CD4-positive, alpha-beta T cell (primary cell): ENCODE measurements at regions not wholly inside any gene's neighbourhood (a gene's known extent, or its start where the extent isn't known, plus 50 kb on each side); places are given as distances from the start of the nearest gene placed in this dataset.

Source experiments
- ATAC-seq: fragments of 200-7000 bp; cut with Tn5 transposase; one replicate; pipeline ENCODE4 v1.10.0; 2022; ENCODE audit warnings: mild to moderate bottlenecking; ENCODE audit not compliant: poor library complexity
- CTCF ChIA-PET: fragments of 350-600 bp; sonication (Branson Sonifier 250); formaldehyde crosslinking; loops from one replicate; lab custom pipeline; 2021; ENCODE audit warnings: antibody characterized with exemption, inconsistent platforms; lab: Charles Lee
- POLR2A ChIA-PET: fragments of 350-600 bp; sonication (Branson Sonifier 250); formaldehyde crosslinking; loops from one replicate; lab custom pipeline; 2021; ENCODE audit warnings: antibody characterized with exemption, inconsistent platforms; lab: Charles Lee
- DNase-seq, 14 experiments: peaks; one replicate each; pipeline ENCODE4 v3.0.0-alpha.2; 2013 to 2020; ENCODE audit warnings: mixed read lengths in 2 of 14
- H3K27ac ChIP-seq, 2 donors: one replicate each; pipeline versions ENCODE4 v1.5.1 to v1.7.0; 2013; ENCODE audit warnings: low read length in 2 of 2, low read depth in 1 of 2, mild to moderate bottlenecking in 1 of 2
- H3K27me3 ChIP-seq, 2 experiments: 1 replicate in 1 of 2; 2 replicates in 1 of 2; pipeline versions ENCODE4 v1.6.1 to v1.7.0; 2013; ENCODE audit warnings: low read length in 2 of 2, control low read depth in 1 of 2, mild to moderate bottlenecking in 1 of 2, moderate library complexity in 1 of 2; ENCODE audit not compliant: insufficient read depth in 2 of 2, control insufficient read depth in 1 of 2
- H3K36me3 ChIP-seq: one replicate; pipeline ENCODE4 v1.6.1; 2013; ENCODE audit warnings: low read length, control low read depth; ENCODE audit not compliant: insufficient read depth
- H3K4me1 ChIP-seq: one replicate; pipeline ENCODE4 v1.6.1; 2013; ENCODE audit warnings: low read length, control low read depth; ENCODE audit not compliant: insufficient read depth
- H3K4me3 ChIP-seq: one replicate; pipeline ENCODE4 v1.5.1; 2013; ENCODE audit warnings: mild to moderate bottlenecking, low read length, moderate library complexity
- H3K9me3 ChIP-seq, 2 experiments: 1 replicate in 1 of 2; 2 replicates in 1 of 2; pipeline versions ENCODE4 v1.6.1 to v1.7.0; 2013; ENCODE audit warnings: low read length in 2 of 2, mild to moderate bottlenecking in 2 of 2, control low read depth in 1 of 2, moderate library complexity in 1 of 2; ENCODE audit not compliant: control insufficient read depth in 1 of 2, insufficient read depth in 1 of 2
- H3K27ac Mint-ChIP-seq: one replicate; pipeline ENCODE4 v1.8.0; 2020; ENCODE audit warnings: mixed read lengths
- H3K27me3 Mint-ChIP-seq: one replicate; pipeline ENCODE4 v1.8.0; 2021; ENCODE audit warnings: mixed read lengths
- H3K36me3 Mint-ChIP-seq: one replicate; pipeline ENCODE4 v1.8.0; 2021; ENCODE audit warnings: low read depth, mixed read lengths
- H3K4me1 Mint-ChIP-seq: one replicate; pipeline ENCODE4 v1.8.0; 2021; ENCODE audit warnings: low read depth, mixed read lengths
- H3K4me3 Mint-ChIP-seq: one replicate; pipeline ENCODE4 v1.8.0; 2020; ENCODE audit warnings: mild to moderate bottlenecking, mixed read lengths
- H3K9me3 Mint-ChIP-seq: one replicate; pipeline ENCODE4 v1.8.0; 2020; ENCODE audit warnings: mixed read lengths
- intact Hi-C, 2 experiments: fragments of 100-400 bp; cut with DNase I in 1 of 2; cut with micrococcal nuclease in 1 of 2; formaldehyde crosslinking; loops; one replicate each; pipeline versions ENCODE4 v1.15.1 to v1.9.0; 2023 to 2025; cut with DNase I, micrococcal nuclease
- TF ChIP-seq, protein P1 (sequence below): fragments of 200-600 bp; IDR thresholded peaks from one replicate; pipeline ENCODE4 v1.8.0; 2022; ENCODE audit warnings: antibody characterized with exemption, mild to moderate bottlenecking

DNA sequence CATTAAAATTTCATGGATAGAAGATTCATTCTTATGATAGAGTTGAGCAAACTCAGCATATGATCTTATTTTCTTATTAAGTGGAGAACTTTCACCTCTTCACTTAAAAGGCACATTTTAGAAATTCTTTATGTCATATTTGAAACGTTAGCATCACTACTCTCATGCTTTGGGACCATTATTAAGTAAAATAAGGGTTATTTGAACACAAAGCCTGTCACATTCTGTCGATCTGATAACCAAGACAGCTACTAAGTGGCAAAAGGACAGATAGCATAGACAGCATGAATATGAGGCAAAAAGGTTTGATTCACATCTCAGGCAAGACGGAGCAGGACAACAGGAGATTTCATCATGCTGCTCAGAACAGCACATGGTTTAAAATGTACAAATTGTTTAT is 247.6 kb upstream of the ANO3 start:
- H3K27ac ChIP-seq: no peak overlapping the region
- DNase-seq (no peak), ATAC-seq (no peak)
- H3K36me3 Mint-ChIP-seq: no peaks in the 10 kb centered on the region
- no peak overlapping the region for H3K4me3 ChIP-seq
- H3K9me3 Mint-ChIP-seq: peaks cover 3% of the 10 kb centered on the region
- no peaks in the 10 kb centered on the region for H3K4me1 Mint-ChIP-seq
- CTCF ChIA-PET: no interaction called here
- POLR2A ChIA-PET: no interaction called here
- H3K9me3 ChIP-seq: no peaks in the 10 kb centered on the region
- intact Hi-C loops: no loop called here
- no peak overlapping the region for H3K27ac Mint-ChIP-seq
- H3K4me1 ChIP-seq: no peaks in the 10 kb centered on the region
- no peaks in the 10 kb centered on the region for H3K27me3 ChIP-seq
- TF ChIP-seq, protein P1, sequence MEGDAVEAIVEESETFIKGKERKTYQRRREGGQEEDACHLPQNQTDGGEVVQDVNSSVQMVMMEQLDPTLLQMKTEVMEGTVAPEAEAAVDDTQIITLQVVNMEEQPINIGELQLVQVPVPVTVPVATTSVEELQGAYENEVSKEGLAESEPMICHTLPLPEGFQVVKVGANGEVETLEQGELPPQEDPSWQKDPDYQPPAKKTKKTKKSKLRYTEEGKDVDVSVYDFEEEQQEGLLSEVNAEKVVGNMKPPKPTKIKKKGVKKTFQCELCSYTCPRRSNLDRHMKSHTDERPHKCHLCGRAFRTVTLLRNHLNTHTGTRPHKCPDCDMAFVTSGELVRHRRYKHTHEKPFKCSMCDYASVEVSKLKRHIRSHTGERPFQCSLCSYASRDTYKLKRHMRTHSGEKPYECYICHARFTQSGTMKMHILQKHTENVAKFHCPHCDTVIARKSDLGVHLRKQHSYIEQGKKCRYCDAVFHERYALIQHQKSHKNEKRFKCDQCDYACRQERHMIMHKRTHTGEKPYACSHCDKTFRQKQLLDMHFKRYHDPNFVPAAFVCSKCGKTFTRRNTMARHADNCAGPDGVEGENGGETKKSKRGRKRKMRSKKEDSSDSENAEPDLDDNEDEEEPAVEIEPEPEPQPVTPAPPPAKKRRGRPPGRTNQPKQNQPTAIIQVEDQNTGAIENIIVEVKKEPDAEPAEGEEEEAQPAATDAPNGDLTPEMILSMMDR: no peak
- no peak overlapping the region for H3K4me3 Mint-ChIP-seq
- no peaks in the 10 kb centered on the region for H3K36me3 ChIP-seq
- no peaks in the 10 kb centered on the region for H3K27me3 Mint-ChIP-seq

- Mint-ChIP-seq H3K27ac (no peak overlapping the region), H3K9me3 (peaks cover 8% of the 10 kb centered on the region), H3K4me3 (no peak overlapping the region), H3K27me3 (no peaks in the 10 kb centered on the region), H3K4me1 (no peaks in the 10 kb centered on the region), H3K36me3 (no peaks in the 10 kb centered on the region)
- ChIA-PET CTCF (no interaction called here), POLR2A (no interaction called here)
- Histone ChIP-seq H3K4me1 (no peaks in the 10 kb centered on the region), H3K36me3 (no peaks in the 10 kb centered on the region), H3K4me3 (no peak overlapping the region), H3K27me3 (no peaks in the 10 kb centered on the region), H3K9me3 (no peaks in the 10 kb centered on the region), H3K27ac (no peak overlapping the region)
- TF ChIP-seq, protein P1: no peak
- intact Hi-C loops: no loop called here
- DNase-seq: no peak
- no peak for ATAC-seq
These were observed 245.9 kb upstream of the ANO3 start for GRCh38 chr11:26086028-26086427.

DNA sequence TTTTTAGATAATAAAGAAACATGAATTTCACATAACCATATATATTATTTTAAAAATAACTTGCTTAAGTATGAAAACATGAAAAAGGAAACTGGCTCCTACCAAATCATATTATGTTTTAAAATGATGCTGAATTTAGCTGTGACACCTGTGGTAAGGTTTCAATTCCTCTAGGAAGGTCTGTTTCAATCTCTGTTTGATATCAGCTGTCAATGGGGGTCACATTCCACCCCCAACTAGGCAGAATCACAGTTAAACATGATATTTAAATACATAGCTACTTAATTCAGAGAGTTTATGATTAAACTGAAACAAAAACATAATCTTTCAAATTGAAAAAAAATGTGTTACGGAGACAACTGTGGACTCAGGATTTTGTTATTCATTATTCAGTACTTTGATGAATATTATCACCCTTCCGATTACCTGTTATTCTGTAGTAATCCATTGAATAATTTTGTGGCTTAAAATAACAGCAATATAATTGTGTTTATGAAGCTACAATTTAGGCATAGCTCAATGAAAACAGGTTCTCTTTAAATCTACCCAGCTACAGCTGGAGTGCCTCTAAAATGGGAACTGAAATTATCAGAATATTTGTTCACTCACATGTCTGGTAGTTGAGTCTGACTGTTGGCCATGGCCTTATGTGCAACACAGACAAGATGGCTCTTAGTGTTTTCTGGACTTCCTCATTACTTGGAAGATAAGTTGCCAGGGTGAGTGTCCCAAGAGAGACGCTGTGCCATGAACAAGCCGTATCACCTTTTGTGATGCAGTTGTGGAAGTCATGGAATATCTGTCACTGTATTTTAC is 244.6 kb upstream of the ANO3 start:
- H3K4me3 ChIP-seq: no peak overlapping the region
- H3K27me3 ChIP-seq: no peaks in the 10 kb centered on the region
- Mint-ChIP-seq H3K27ac (no peak overlapping the region), H3K27me3 (no peaks in the 10 kb centered on the region), H3K4me3 (no peak overlapping the region), H3K4me1 (no peaks in the 10 kb centered on the region), H3K36me3 (no peaks in the 10 kb centered on the region), H3K9me3 (peaks cover 8% of the 10 kb centered on the region)
- H3K36me3 ChIP-seq: no peaks in the 10 kb centered on the region
- intact Hi-C loops: no loop called here
- ATAC-seq (no peak), DNase-seq (no peak)
- TF ChIP-seq, protein P1: no peak
- no peaks in the 10 kb centered on the region for H3K9me3 ChIP-seq
- ChIA-PET CTCF (no interaction called here), POLR2A (no interaction called here)
- no peaks in the 10 kb centered on the region for H3K4me1 ChIP-seq
- no peak overlapping the region for H3K27ac ChIP-seq
